ENCODE measurements at regions not wholly inside any gene's neighbourhood (a gene's known extent, or its start where the extent isn't known, plus 50 kb on each side); places are given as distances from the start of the nearest gene placed in this dataset.
"Not testable (repeated sequence)": the region's sequence is repeated elsewhere in the genome, so short reads cannot be mapped to it uniquely, and the experiment has no call there.

- DNase-seq: no peak
Measured at GRCh38 chr21:23613014-23613413, 1994.3 kb downstream of the MRPL39 start.

GRCh38 chr21:23612210-23612609 lies 1995.1 kb downstream of the MRPL39 start:
- DNase-seq: no peak

- no peak for DNase-seq
Measured at GRCh38 chr21:23607782-23608431, 1999.4 kb downstream of the MRPL39 start.

GRCh38 chr21:23601549-23601948 lies 2005.7 kb downstream of the MRPL39 start:
- DNase-seq: no peak

- DNase-seq: no peak
Measured at GRCh38 chr21:23593582-23593981, 2013.7 kb downstream of the MRPL39 start.

GRCh38 chr21:23585419-23585818 lies 2021.9 kb downstream of the MRPL39 start:
- no peak for DNase-seq

- no peak for DNase-seq
Measured at GRCh38 chr21:23579573-23579972, 2027.7 kb downstream of the MRPL39 start.

GRCh38 chr21:23578027-23578426 lies 2029.3 kb downstream of the MRPL39 start:
- peak in 1 of 3 donors; percentile 1 for DNase-seq

GRCh38 chr21:23574932-23575331 lies 2032.3 kb downstream of the MRPL39 start:
- DNase-seq: no peak

- DNase-seq: not testable (repeated sequence)
Measured at GRCh38 chr21:23548924-23549323, 2058.4 kb downstream of the MRPL39 start.

GRCh38 chr21:23543333-23543732 lies 2063.9 kb downstream of the MRPL39 start:
- no peak for DNase-seq

- DNase-seq: no peak
Measured at GRCh38 chr21:23542097-23542496, 2065.2 kb downstream of the MRPL39 start.

- no peak for DNase-seq
Measured at GRCh38 chr21:23541571-23541970, 2065.7 kb downstream of the MRPL39 start.

GRCh38 chr21:23534850-23535249 lies 2072.4 kb downstream of the MRPL39 start:
- no peak for DNase-seq

GRCh38 chr21:23531444-23531843 lies 2075.8 kb downstream of the MRPL39 start:
- no peak for DNase-seq

GRCh38 chr21:23524685-23525084 lies 2082.6 kb downstream of the MRPL39 start:
- DNase-seq: no peak

- DNase-seq: peak in 1 of 3 donors; percentile 1
Measured at GRCh38 chr21:23522751-23523150, 2084.5 kb downstream of the MRPL39 start.

GRCh38 chr21:23507501-23507900 lies 2099.8 kb downstream of the MRPL39 start:
- DNase-seq: no peak

- no peak for DNase-seq
Measured at GRCh38 chr21:23496729-23497128, 2110.6 kb downstream of the MRPL39 start.

- no peak for DNase-seq
Measured at GRCh38 chr21:23488245-23488644, 2119.0 kb downstream of the MRPL39 start.

- no peak for DNase-seq
Measured at GRCh38 chr21:23480591-23481270, 2126.6 kb downstream of the MRPL39 start.

- no peak for DNase-seq
Measured at GRCh38 chr21:23478381-23478780, 2128.9 kb downstream of the MRPL39 start.

Measured in muscle of back (tissue), 3 donors.